T-helper 2 cell (primary cell): ENCODE measurements at regions not wholly inside any gene's neighbourhood (a gene's known extent, or its start where the extent isn't known, plus 50 kb on each side); places are given as distances from the start of the nearest gene placed in this dataset.

Experiments
- DNase-seq, 5 experiments: peaks; one replicate each; pipeline versions ENCODE4 v3.0.0 to v3.0.0-alpha.2; 2012 to 2022

- DNase-seq = no peak
Observed at GRCh38 chr14:29222006-29222405, 455.4 kb downstream of the FOXG1 start.

DNA sequence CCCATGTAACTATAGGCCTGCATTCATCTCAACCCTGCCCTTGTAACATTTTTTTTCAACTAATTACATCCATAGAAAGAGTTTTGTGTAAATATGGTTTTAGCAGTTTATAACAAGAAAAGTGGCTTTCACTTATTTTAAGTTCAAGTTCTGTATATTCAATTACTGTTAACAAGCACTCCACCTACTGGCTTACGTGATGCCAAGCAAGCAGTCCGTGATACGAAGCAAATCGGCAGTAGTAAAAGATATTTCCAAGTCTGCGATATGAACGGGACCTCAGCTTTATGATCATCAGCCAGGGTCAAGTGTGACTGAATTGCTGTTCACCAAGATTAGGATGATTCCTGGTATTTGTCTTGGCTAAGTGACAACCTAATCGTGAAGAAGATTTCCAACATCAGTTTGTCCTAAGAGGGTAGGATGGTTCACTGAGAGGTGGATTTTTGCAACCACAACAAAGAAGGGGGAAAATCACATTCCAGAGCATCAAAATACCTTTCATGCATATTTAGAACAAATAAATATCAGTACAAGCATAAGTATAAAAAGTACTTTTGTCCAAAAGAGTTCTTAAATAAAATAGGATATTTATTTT lies 456.2 kb downstream of the FOXG1 start:
- no peak for DNase-seq

DNA sequence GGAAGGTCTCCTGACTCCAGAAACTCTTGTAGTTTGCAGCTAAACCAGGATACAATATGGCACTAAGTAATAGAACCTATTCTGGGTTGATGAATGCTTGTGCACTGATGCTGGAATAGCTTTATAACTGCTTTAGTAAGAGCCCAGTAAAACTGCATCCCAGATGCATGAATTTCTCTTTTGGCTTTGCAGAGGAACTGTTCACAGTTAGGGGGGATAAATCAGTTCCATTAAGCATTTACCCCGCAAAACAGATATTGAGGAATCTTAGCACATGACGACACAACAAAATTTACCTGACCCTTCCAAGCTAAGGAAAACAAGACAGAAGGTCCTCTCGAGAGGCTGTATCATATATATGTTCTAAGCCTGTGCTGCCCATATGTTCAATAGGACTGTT lies 457.4 kb downstream of the FOXG1 start:
- no peak for DNase-seq

DNA sequence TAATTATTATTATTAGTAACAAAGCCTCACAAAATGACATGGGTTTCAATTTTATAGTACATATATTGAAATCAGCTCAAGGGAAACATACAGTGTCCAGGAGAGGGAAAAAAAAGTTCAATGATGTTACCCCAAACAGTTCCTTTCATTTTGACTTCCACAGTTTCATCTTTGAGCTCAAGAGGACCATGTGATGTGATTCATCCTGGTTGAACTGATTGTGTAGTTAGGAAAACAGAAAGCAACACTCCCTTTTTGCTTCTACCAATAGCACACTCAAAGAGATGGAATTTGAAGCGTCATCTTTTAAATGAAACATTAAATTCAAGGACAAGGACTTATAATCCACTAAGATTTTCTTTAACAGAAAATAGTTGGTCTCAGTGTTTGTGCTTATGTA lies 461.0 kb downstream of the FOXG1 start:
- DNase-seq = no peak

GRCh38 chr14:29232153-29232552 lies 465.6 kb downstream of the FOXG1 start:
- no peak for DNase-seq

- DNase-seq = no peak
Observed at GRCh38 chr14:29232711-29233110, 466.1 kb downstream of the FOXG1 start.

GRCh38 chr14:29233188-29233587 lies 466.6 kb downstream of the FOXG1 start:
- DNase-seq = no peak

GRCh38 chr14:29235991-29236390 lies 469.4 kb downstream of the FOXG1 start:
- no peak for DNase-seq

DNA sequence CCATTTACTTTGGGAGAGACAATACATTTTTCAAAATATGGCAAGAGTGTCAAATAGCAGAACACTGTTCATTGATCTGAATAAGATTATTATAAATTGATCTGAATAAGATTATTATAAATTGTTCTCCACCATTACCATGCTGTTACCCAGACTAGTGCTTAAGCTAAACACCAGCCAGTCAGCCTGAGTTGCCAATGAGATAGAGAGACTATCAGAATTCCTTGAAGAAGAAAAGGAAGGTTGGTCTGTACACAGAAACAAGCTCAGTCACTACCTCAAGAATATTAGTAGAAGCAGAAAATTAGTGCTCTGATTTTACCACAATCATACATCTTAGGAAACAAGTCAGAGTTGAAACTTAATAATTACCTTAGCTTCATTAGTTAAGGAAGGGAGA lies 469.8 kb downstream of the FOXG1 start:
- DNase-seq = no peak

DNA sequence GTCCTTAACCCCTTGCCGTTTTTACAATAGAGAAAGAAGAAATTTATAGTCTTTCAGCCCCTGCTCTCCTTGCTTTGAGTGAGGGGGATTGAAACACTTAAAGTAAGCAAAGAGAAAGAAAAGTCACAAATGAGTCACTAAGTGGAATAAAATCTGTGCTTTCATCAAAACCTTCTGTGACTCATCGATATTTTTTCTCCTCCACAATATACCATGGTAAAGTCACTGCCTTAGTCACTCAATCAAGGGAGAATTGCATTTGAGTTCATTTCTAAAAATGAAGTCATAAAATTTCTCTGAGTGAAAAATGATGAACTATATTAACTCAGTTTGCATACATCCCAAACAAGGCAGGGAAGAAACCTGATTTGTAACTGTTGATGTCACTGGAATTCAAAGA lies 470.3 kb downstream of the FOXG1 start:
- DNase-seq = no peak

GRCh38 chr14:29240066-29240465 lies 473.5 kb downstream of the FOXG1 start:
- DNase-seq = no peak

DNA sequence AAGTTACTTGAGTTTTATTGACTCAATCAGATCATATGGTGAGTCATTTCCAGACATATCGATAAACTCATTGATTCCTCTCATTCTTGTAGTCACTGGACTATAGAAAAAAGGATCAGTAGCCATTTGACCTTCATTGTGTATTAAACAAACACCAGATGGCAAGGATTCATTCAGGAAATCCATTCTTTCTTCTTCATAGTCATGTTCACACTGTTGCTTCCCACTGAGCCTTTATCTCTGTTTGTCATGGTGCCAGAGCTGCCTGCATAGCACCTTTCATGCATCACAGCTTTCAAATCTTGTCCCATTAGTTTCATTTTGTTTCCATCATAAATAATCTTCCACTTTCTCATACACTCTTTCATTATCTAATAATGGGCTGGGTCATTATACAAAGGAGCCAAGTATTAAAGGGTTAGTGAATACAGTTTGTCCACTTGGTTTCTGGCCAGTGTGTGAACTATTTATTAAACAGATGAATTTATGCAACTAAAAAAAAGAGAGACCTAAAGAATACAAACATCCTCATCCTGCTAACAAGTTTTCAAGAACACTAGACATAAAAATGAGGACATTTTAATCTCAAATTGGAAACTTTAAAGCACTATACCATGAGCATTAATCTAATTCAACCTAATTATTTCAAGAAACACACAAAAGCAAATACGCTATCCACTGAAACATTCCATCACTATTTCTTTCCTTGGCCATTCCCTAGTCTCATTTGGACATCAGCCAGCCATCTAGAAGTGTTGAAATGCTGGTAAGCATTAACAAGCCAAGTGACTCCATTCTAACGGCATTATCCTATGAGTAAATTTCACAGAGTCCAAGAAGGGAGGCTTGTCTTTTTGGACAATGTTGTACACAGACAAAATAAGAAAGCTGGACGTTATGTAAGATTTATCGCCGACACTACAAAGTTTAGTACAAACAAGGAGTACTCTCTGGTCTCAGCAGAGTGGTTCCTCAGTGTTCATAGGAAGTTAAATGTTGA lies 476.5 kb downstream of the FOXG1 start:
- DNase-seq = no peak

DNA sequence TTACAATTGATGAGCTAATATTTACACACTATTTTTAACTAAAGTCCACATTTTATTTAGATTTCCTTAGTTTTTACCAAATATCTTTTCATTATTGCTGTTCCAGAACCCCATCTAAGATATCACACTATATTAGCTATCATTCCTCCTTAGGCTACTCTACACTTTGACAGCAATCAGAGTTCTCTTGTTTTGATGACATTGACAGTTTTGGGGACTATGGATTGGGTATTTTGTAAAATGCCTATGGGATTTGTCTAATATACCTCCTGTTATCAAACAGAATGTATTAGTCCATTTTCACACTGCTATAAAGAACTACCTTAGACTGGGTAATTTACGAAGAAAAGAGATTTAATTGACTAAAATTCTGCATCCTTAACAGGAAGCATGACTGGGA lies 489.1 kb downstream of the FOXG1 start:
- DNase-seq = no peak

- DNase-seq = no peak
Observed at GRCh38 chr14:29262979-29263378, 496.4 kb downstream of the FOXG1 start.

GRCh38 chr14:29264865-29265264 lies 498.3 kb downstream of the FOXG1 start:
- no peak for DNase-seq

DNA sequence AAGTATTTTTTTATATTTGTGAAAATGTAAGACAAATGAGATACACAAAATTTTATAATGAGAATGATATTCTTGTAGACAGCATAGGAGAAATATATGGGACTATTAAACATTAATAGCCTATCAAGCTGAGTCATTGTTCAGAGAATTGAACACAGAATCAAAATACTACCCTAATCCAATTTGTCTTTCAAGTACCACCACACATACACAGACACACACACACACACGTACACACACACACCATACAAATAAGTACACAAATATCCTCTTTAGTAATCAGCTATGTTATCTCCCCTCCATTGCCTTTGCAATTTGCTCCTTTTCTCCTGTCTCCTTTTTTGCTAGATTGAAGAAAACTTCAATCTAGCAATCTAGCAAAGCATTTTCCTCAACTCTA lies 499.3 kb downstream of the FOXG1 start:
- no peak for DNase-seq

DNA sequence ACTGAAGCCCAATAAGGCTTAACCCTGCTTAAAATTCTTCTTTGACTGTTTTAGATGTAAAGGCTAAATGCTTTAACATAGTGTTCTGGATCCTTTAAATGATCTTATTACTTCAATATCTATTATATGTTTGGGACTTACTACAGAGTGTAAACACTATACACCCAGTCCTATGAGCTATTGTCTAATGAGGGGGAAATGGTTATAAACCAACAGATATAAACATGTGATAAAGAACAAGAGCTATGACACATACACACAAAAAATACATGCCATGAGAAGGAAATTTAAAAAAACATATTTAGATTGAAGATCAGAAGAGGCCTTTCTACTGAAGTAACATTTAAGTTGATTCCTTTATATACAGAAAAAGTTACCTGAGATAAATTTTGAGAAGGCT lies 505.1 kb downstream of the FOXG1 start:
- DNase-seq = no peak

- no peak for DNase-seq
Observed at GRCh38 chr14:29273513-29273912, 506.9 kb downstream of the FOXG1 start.

GRCh38 chr14:29274890-29275596 lies 508.5 kb downstream of the FOXG1 start:
- DNase-seq = no peak

- DNase-seq = no peak
Observed at GRCh38 chr14:29278301-29279263, 512.0 kb downstream of the FOXG1 start.

GRCh38 chr14:29282169-29282568 lies 515.6 kb downstream of the FOXG1 start:
- DNase-seq = no peak

DNA sequence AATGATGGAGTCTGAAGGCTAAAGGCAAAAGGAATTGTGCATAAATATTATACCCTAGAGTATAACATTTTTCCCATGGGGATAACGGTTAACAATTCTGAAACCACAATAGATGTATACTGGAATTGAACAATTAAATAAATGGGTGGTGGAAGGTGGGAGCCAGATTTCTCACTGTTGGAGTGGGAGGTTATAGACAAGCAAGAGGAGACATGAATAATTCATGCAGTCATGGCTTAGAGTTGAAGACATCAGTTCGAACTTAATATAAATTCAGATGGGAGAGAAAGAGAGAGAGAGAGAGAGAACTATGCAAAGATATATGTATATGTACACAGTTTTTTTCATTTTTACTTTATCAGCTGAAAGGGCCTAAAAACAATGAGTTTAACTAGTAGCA lies 523.9 kb downstream of the FOXG1 start:
- no peak for DNase-seq
